Fibroblast of peridontal ligament (primary cell): ENCODE measurements at regions not wholly inside any gene's neighbourhood (a gene's known extent, or its start where the extent isn't known, plus 50 kb on each side); places are given as distances from the start of the nearest gene placed in this dataset.

ENCODE experiments used
- DNase-seq: peaks from one replicate; pipeline ENCODE4 v3.0.0-alpha.2; 2010; ENCODE audit errors: extremely low read depth

- no peak for DNase-seq
Observed at GRCh38 chr1:193681422-193681821, 495.0 kb upstream of the B3GALT2 start.

GRCh38 chr1:193680924-193681316 is 494.5 kb upstream of the B3GALT2 start:
- DNase-seq = no peak

- no peak for DNase-seq
Observed at GRCh38 chr1:193680247-193680923, 494.0 kb upstream of the B3GALT2 start.

GRCh38 chr1:193677874-193678273 is 491.5 kb upstream of the B3GALT2 start:
- no peak for DNase-seq

- DNase-seq = no peak
Observed at GRCh38 chr1:193676996-193677549, 490.7 kb upstream of the B3GALT2 start.

- peak; percentile 8 for DNase-seq
Observed at GRCh38 chr1:193674292-193674944, 488.0 kb upstream of the B3GALT2 start.

GRCh38 chr1:193666485-193667083 is 480.2 kb upstream of the B3GALT2 start:
- DNase-seq = no peak

- DNase-seq = no peak
Observed at GRCh38 chr1:193663965-193664364, 477.6 kb upstream of the B3GALT2 start.

GRCh38 chr1:193662030-193662429 is 475.6 kb upstream of the B3GALT2 start:
- peak; percentile 17 for DNase-seq

GRCh38 chr1:193661385-193661784 is 475.0 kb upstream of the B3GALT2 start:
- DNase-seq = no peak

- DNase-seq = no peak
Observed at GRCh38 chr1:193660428-193660827, 474.0 kb upstream of the B3GALT2 start.

- no peak for DNase-seq
Observed at GRCh38 chr1:193658691-193659090, 472.3 kb upstream of the B3GALT2 start.

- no peak for DNase-seq
Observed at GRCh38 chr1:193658081-193658480, 471.7 kb upstream of the B3GALT2 start.

GRCh38 chr1:193657552-193657951 is 471.1 kb upstream of the B3GALT2 start:
- no peak for DNase-seq

GRCh38 chr1:193656841-193657240 is 470.4 kb upstream of the B3GALT2 start:
- peak; percentile 14 for DNase-seq

- DNase-seq = peak; percentile 42
Observed at GRCh38 chr1:193654951-193655735, 468.7 kb upstream of the B3GALT2 start.

- no peak for DNase-seq
Observed at GRCh38 chr1:193649587-193649986, 463.2 kb upstream of the B3GALT2 start.

- DNase-seq = no peak
Observed at GRCh38 chr1:193634876-193635275, 448.5 kb upstream of the B3GALT2 start.

GRCh38 chr1:193634470-193634869 is 448.1 kb upstream of the B3GALT2 start:
- no peak for DNase-seq

- no peak for DNase-seq
Observed at GRCh38 chr1:193633991-193634390, 447.6 kb upstream of the B3GALT2 start.

GRCh38 chr1:193633093-193633492 is 446.7 kb upstream of the B3GALT2 start:
- DNase-seq = no peak

GRCh38 chr1:193631306-193631705 is 444.9 kb upstream of the B3GALT2 start:
- DNase-seq = no peak
